NCI-H1417 treated with DMSO at 0.1 percent for 48 hours (cell line): ENCODE measurements at regions not wholly inside any gene's neighbourhood (a gene's known extent, or its start where the extent isn't known, plus 50 kb on each side); places are given as distances from the start of the nearest gene placed in this dataset.

ENCODE experiments used
- DNase-seq: peaks from one replicate; lab custom pipeline; 2025; lab: John Stamatoyannopoulos, UW

GRCh38 chr6:165082636-165083035 is 226.8 kb downstream of the C6orf118 start:
- DNase-seq = no peak

- no peak for DNase-seq
Measured at GRCh38 chr6:165081944-165082532, 227.4 kb downstream of the C6orf118 start.

- no peak for DNase-seq
Measured at GRCh38 chr6:165077876-165078275, 231.5 kb downstream of the C6orf118 start.

GRCh38 chr6:165071906-165072305 is 237.5 kb downstream of the C6orf118 start:
- no peak for DNase-seq

- DNase-seq = no peak
Measured at GRCh38 chr6:165060720-165061119, 248.7 kb downstream of the C6orf118 start.

- DNase-seq = no peak
Measured at GRCh38 chr6:165059032-165059431, 250.4 kb downstream of the C6orf118 start.

- no peak for DNase-seq
Measured at GRCh38 chr6:165056292-165056691, 253.1 kb downstream of the C6orf118 start.

GRCh38 chr6:165055231-165055630 is 254.2 kb downstream of the C6orf118 start:
- DNase-seq = no peak

GRCh38 chr6:165052561-165053480 is 256.6 kb downstream of the C6orf118 start:
- DNase-seq = no peak

GRCh38 chr6:165049362-165049761 is 260.0 kb downstream of the C6orf118 start:
- DNase-seq = no peak

GRCh38 chr6:165047952-165048351 is 261.5 kb downstream of the C6orf118 start:
- DNase-seq = no peak

GRCh38 chr6:165045631-165046030 is 263.8 kb downstream of the C6orf118 start:
- no peak for DNase-seq

GRCh38 chr6:165042912-165043311 is 266.5 kb downstream of the C6orf118 start:
- no peak for DNase-seq

- no peak for DNase-seq
Measured at GRCh38 chr6:165040440-165040839, 269.0 kb downstream of the C6orf118 start.

GRCh38 chr6:165034271-165034741 is 275.1 kb downstream of the C6orf118 start:
- no peak for DNase-seq

- no peak for DNase-seq
Measured at GRCh38 chr6:165031502-165031901, 277.9 kb downstream of the C6orf118 start.

GRCh38 chr6:165025040-165025439 is 284.4 kb downstream of the C6orf118 start:
- DNase-seq = no peak

GRCh38 chr6:165019681-165020080 is 289.7 kb downstream of the C6orf118 start:
- DNase-seq = no peak

GRCh38 chr6:165015676-165016075 is 293.7 kb downstream of the C6orf118 start:
- no peak for DNase-seq

- DNase-seq = no peak
Measured at GRCh38 chr6:165013701-165014100, 295.7 kb downstream of the C6orf118 start.

GRCh38 chr6:165012183-165012582 is 297.2 kb downstream of the C6orf118 start:
- DNase-seq = no peak

GRCh38 chr6:165010556-165011535 is 298.6 kb downstream of the C6orf118 start:
- DNase-seq = no peak
